ENCODE measurements at regions not wholly inside any gene's neighbourhood (a gene's known extent, or its start where the extent isn't known, plus 50 kb on each side); places are given as distances from the start of the nearest gene placed in this dataset.

DNA sequence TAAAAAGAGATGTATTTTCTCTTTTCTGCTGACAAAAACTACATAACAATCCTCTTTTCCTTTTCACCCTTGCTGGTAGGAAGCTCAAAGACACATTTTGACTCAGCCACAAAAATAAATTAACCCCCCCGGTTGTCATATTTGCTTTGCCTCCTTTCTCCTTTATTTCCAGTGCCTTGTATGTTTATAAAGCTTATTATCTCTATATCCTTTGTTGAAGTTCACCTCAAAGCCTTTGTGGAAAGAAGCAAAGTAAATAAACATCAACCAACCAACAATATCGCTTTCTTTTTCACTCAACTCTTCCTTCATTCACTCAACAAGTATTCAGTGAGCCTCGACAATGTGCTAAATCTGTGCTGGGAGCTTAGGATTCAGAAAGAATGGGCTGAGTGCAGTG, 276.5 kb upstream of the ID2 start:
- H3K27ac ChIP-seq, result no peak overlapping the region
- intact Hi-C loops (cut with DNase I; ENCODE audit: low total_unique reads) (no loop called here), in situ Hi-C loops (cut with MboI; ENCODE audit: low sequenced_read_pairs in 4 of 4) (no loop called here)
- H3K36me3 ChIP-seq, result no peaks in the 10 kb centered on the region
- no peak for TF ChIP-seq POLR2A (IDR thresholded peaks at IDR 0.05)
- no peak for ATAC-seq
- H3K4me3 ChIP-seq, result no peak overlapping the region
- no peaks in the 10 kb centered on the region for H3K27me3 ChIP-seq
- no peaks in the 10 kb centered on the region for H3K4me1 ChIP-seq
- no peak for DNase-seq
- H3K9me3 ChIP-seq, result no peaks in the 10 kb centered on the region

DNA sequence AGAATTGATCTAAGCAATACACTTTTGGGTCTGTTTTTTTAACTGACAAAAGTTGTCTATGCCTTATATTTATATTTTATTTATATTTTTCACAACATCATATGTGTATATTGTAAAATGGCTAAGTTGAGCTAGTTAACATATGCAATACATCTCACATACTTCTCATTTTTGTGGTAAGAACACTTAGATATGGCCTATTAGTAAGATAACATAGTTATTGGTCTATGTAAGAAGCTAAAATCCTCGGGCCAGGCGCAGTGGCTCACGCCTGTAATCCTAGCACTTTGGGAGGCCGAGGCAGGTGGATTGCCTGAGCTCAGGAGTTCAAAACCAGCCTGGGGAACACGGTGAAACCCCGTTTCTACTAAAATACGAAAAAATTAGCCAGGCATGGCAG, 275.6 kb upstream of the ID2 start:
- TF ChIP-seq, protein P1, sequence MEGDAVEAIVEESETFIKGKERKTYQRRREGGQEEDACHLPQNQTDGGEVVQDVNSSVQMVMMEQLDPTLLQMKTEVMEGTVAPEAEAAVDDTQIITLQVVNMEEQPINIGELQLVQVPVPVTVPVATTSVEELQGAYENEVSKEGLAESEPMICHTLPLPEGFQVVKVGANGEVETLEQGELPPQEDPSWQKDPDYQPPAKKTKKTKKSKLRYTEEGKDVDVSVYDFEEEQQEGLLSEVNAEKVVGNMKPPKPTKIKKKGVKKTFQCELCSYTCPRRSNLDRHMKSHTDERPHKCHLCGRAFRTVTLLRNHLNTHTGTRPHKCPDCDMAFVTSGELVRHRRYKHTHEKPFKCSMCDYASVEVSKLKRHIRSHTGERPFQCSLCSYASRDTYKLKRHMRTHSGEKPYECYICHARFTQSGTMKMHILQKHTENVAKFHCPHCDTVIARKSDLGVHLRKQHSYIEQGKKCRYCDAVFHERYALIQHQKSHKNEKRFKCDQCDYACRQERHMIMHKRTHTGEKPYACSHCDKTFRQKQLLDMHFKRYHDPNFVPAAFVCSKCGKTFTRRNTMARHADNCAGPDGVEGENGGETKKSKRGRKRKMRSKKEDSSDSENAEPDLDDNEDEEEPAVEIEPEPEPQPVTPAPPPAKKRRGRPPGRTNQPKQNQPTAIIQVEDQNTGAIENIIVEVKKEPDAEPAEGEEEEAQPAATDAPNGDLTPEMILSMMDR (IDR thresholded peaks at IDR 0.05 in 4 of 5, conservative IDR thresholded peaks at IDR 0.05 in 1 of 5), result no peak
- no peak for TF ChIP-seq POLR2A (IDR thresholded peaks at IDR 0.05)
- ATAC-seq (no peak), DNase-seq (no peak)
- Histone ChIP-seq H3K9me3 (no peaks in the 10 kb centered on the region), H3K4me1 (no peaks in the 10 kb centered on the region), H3K4me3 (no peak overlapping the region), H3K27me3 (no peaks in the 10 kb centered on the region), H3K36me3 (no peaks in the 10 kb centered on the region), H3K27ac (no peak overlapping the region)
- in situ Hi-C loops (cut with MboI; ENCODE audit: low sequenced_read_pairs in 4 of 4) (no loop called here), intact Hi-C loops (cut with DNase I; ENCODE audit: low total_unique reads) (no loop called here)

DNA sequence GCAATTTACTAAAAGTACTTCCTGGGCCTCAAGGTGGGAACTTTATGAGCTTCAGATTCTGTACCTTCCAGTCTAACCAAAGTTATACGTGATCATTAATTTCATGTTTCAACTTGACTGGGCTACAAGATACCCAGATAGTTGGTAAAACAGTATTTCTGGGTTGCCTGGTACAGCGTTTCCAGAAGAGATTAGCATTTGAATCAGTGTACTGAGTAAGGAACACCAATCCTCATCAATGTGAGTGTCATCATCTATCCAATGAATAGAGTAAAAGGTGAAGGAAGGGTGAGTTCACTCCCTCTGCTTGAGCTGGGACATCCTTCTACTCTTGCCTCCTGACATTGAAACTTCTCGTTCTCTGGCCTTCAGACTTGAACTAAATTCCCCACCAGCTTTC, 274.5 kb upstream of the ID2 start:
- in situ Hi-C loops (cut with MboI; ENCODE audit: low sequenced_read_pairs in 4 of 4) (no loop called here), intact Hi-C loops (cut with DNase I; ENCODE audit: low total_unique reads) (no loop called here)
- TF ChIP-seq POLR2A (IDR thresholded peaks at IDR 0.05), result no peak
- TF ChIP-seq, protein P1 (IDR thresholded peaks at IDR 0.05 in 4 of 5, conservative IDR thresholded peaks at IDR 0.05 in 1 of 5), result no peak
- no peak overlapping the region for H3K27ac ChIP-seq
- ATAC-seq (no peak), DNase-seq (no peak)
- H3K27me3 ChIP-seq, result no peaks in the 10 kb centered on the region
- no peaks in the 10 kb centered on the region for H3K36me3 ChIP-seq
- no peak overlapping the region for H3K4me3 ChIP-seq
- H3K4me1 ChIP-seq, result peaks cover 0 to 6% of the 10 kb centered on the region in 2 donors
- no peaks in the 10 kb centered on the region for H3K9me3 ChIP-seq

DNA sequence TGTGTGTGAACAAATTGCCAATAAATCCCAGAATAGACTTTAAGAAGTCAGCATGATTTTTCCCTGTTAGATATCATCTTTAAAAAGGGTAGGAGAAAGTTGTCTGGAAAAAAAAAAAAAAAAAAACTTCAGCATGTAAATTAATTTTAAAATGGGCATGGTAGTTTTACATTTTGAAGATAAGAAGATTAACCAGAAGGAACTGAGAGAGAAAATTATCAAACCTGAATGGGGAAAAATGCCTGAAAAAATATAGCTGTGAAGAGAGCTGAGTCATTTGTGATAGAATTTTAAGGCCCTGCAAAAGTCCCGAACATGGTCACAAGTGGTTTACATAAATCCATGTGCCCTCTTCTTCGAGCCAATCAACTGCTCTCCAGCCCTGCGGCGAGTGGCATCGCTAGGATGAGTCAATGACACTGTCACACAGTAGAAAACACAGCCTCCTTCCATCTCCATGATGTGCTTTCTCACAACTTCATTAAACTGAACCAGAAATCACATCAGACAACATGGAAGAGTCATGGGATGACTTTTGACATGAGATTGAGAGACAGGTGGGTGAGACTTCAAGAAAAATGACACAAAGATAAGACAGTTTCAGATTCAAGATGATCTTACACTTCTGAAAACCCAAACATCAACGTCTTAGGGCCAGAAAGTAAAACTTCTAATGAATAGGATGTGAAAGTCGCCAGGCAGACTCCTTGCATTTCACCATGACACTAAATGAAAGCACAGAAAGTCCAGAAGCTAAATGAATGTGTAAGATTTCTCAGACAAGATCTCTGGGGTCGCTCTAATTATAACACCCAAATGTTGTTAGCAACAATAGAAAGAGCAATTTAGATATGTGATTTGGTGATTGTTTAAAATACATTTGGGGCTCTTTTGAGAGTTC, 273.0 kb upstream of the ID2 start:
- Histone ChIP-seq H3K27me3 (no peaks in the 10 kb centered on the region), H3K36me3 (no peaks in the 10 kb centered on the region), H3K9me3 (no peaks in the 10 kb centered on the region), H3K27ac (no peak overlapping the region), H3K4me1 (peaks cover 0 to 17% of the 10 kb centered on the region in 2 donors), H3K4me3 (no peak overlapping the region)
- in situ Hi-C loops (cut with MboI; ENCODE audit: low sequenced_read_pairs in 4 of 4), result no loop called here
- ATAC-seq, result no peak
- TF ChIP-seq, protein P1 (IDR thresholded peaks at IDR 0.05 in 4 of 5, conservative IDR thresholded peaks at IDR 0.05 in 1 of 5), result no peak
- no peak for TF ChIP-seq POLR2A (IDR thresholded peaks at IDR 0.05)
- DNase-seq, result no peak
- intact Hi-C loops (cut with DNase I; ENCODE audit: low total_unique reads), result no loop called here

DNA sequence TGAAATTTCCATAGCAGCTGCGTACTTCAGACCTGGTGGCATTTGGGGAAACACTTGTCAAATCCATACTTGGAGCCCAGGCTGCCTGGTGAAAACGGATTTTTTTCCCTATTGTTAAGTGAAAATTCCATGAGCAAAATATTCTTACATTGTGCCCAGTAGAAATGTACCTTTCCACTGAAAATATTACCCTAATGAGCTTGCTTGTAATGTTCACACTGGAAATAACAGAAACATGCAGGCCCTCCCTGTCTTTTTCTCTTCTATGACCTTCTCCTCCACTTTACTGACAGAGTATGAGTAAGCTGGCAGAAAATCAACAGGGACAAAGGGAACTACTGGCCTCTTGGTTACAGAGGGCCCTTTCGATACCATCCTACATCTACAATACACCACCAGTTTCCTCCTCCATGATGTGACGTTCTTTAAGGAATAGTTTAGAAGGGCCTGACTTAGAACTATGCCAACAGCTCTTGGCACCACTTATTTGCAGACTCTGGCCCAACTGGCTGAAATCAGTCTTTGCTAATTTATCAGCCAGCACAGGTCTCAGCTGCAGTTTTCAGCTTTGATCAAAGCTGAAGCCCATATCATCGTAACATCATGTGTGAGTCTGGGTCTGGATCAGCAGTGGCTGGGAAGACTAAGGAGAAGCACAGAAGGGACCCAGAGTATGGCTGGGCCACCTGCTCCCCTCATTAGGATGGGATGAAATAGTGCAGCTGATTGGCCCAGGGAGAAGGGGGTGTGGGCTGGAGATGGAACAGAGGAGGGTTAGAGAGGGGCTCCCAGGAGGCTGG, 272.2 kb upstream of the ID2 start:
- H3K27me3 ChIP-seq, result no peaks in the 10 kb centered on the region
- no peaks in the 10 kb centered on the region for H3K36me3 ChIP-seq
- H3K9me3 ChIP-seq, result no peaks in the 10 kb centered on the region
- in situ Hi-C loops (cut with MboI; ENCODE audit: low sequenced_read_pairs in 4 of 4), result no loop called here
- TF ChIP-seq, protein P1 (IDR thresholded peaks at IDR 0.05 in 4 of 5, conservative IDR thresholded peaks at IDR 0.05 in 1 of 5), result no peak
- TF ChIP-seq POLR2A (IDR thresholded peaks at IDR 0.05), result no peak
- intact Hi-C loops (cut with DNase I; ENCODE audit: low total_unique reads), result loop anchor here (10.0 kb wide), 1 partner anchor 175 kb away; no protein-coding TSS in a partner anchor
- peaks cover 5 to 17% of the 10 kb centered on the region in 2 donors for H3K4me1 ChIP-seq
- H3K4me3 ChIP-seq, result no peak overlapping the region
- ATAC-seq (no peak), DNase-seq (no peak)
- H3K27ac ChIP-seq, result no peak overlapping the region
